ENCODE measurements at regions not wholly inside any gene's neighbourhood (a gene's known extent, or its start where the extent isn't known, plus 50 kb on each side); places are given as distances from the start of the nearest gene placed in this dataset.
"Not testable (repeated sequence)": the region's sequence is repeated elsewhere in the genome, so short reads cannot be mapped to it uniquely, and the experiment has no call there.

GRCh38 chr1:190936337-190936736 lies 458.7 kb upstream of the BRINP3 start:
- DNase-seq, result no peak
- no peaks in the 10 kb centered on the region for H3K27me3 ChIP-seq (replicated peaks in 1 of 7)
- intact Hi-C loops (cut with DNase I; ENCODE audit: low total_unique reads), result no loop called here
- no peak overlapping the region for H3K4me3 ChIP-seq
- peaks cover 0 to 10% (median 0%) of the 10 kb centered on the region in 8 donors for H3K9me3 ChIP-seq
- no peaks in the 10 kb centered on the region for H3K4me1 ChIP-seq
- no peak overlapping the region for H3K27ac ChIP-seq
- TF ChIP-seq POLR2A (IDR thresholded peaks at IDR 0.05), result no peak
- no peak for TF ChIP-seq CTCF (IDR thresholded peaks at IDR 0.05 in 8 of 11, conservative IDR thresholded peaks at IDR 0.05 in 3 of 11)
- no peak for TF ChIP-seq POLR2AphosphoS5 (IDR thresholded peaks at IDR 0.05)
- 79 to 91% (median 81%) methylated on average over 1 of the region's 1 CpG for WGBS, 5 donors
- no peaks in the 10 kb centered on the region for H3K36me3 ChIP-seq

DNA sequence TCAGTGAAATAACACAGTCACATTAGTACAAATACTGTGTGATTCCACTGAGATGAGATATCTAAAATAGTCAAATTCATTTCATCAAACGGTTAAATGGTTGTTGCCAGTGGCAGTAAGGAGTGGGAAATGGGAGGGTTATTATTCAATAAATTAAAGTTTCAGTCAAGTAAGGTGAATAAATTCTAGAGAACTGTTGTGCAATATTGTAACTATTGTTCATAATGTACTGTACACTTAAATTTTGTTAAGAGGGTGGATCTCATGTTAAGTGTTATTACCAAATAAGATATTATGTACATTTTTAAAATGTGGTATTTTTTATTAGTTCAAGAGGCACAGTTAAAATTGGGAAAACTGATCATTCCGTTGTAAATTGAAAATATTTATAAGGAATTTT lies 463.3 kb upstream of the BRINP3 start:
- Histone ChIP-seq H3K4me1 (no peaks in the 10 kb centered on the region), H3K9me3 (peaks cover 0 to 13% (median 0%) of the 10 kb centered on the region in 8 donors), H3K36me3 (no peaks in the 10 kb centered on the region), H3K4me3 (no peak overlapping the region), H3K27me3 (replicated peaks in 1 of 7) (no peaks in the 10 kb centered on the region), H3K27ac (no peak overlapping the region)
- intact Hi-C loops (cut with DNase I; ENCODE audit: low total_unique reads), result no loop called here
- no peak for TF ChIP-seq POLR2A (IDR thresholded peaks at IDR 0.05)
- DNase-seq, result no peak
- WGBS, 5 donors, result 76 to 84% (median 80%) methylated on average over 2 of the region's 2 CpGs

DNA sequence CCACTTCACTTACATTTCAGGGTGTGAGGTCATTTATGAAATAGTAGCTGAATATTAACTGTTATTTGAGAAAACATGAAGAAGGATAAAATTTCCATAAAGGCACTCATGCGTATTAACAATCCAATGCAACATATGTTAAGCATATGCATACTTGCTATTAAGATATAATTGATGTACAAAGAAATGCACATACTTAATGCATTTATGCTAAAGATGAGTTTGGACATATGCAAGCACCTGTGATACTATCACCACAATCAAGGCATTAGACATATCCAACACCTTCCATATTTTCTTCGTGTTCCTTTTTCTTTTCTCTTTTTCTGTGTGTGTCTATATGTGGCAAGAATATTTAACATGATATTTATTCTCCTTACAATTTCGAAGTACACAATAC lies 464.8 kb upstream of the BRINP3 start:
- no peaks in the 10 kb centered on the region for H3K36me3 ChIP-seq
- DNase-seq, result no peak
- H3K4me1 ChIP-seq, result no peaks in the 10 kb centered on the region
- H3K27ac ChIP-seq, result no peak overlapping the region
- H3K9me3 ChIP-seq, result peaks cover 0 to 13% (median 0%) of the 10 kb centered on the region in 8 donors
- no peak overlapping the region for H3K4me3 ChIP-seq
- TF ChIP-seq POLR2AphosphoS5 (IDR thresholded peaks at IDR 0.05) (no peak), CTCF (IDR thresholded peaks at IDR 0.05 in 8 of 11, conservative IDR thresholded peaks at IDR 0.05 in 3 of 11) (no peak), POLR2A (IDR thresholded peaks at IDR 0.05) (no peak)
- 75 to 91% (median 78%) methylated on average over 3 of the region's 3 CpGs for WGBS, 5 donors
- intact Hi-C loops (cut with DNase I; ENCODE audit: low total_unique reads), result no loop called here
- no peaks in the 10 kb centered on the region for H3K27me3 ChIP-seq (replicated peaks in 1 of 7)

GRCh38 chr1:190943722-190944121 lies 466.1 kb upstream of the BRINP3 start:
- peaks cover 0 to 13% (median 0%) of the 10 kb centered on the region in 8 donors for H3K9me3 ChIP-seq
- H3K27me3 ChIP-seq (replicated peaks in 1 of 7); H3K4me1 ChIP-seq; H3K27ac ChIP-seq; H3K4me3 ChIP-seq; DNase-seq; intact Hi-C loops (cut with DNase I; ENCODE audit: low total_unique reads); H3K36me3 ChIP-seq: not testable (repeated sequence)
- 77 to 93% (median 85%) methylated on average over 5 of the region's 5 CpGs for WGBS, 5 donors

GRCh38 chr1:190949939-190950338 lies 472.3 kb upstream of the BRINP3 start:
- H3K4me3 ChIP-seq, result no peak overlapping the region
- no peaks in the 10 kb centered on the region for H3K27me3 ChIP-seq (replicated peaks in 1 of 7)
- intact Hi-C loops (cut with DNase I; ENCODE audit: low total_unique reads), result no loop called here
- peaks cover 0 to 8% (median 0%) of the 10 kb centered on the region in 8 donors for H3K9me3 ChIP-seq
- DNase-seq, result no peak
- no peak for TF ChIP-seq POLR2AphosphoS5 (IDR thresholded peaks at IDR 0.05)
- TF ChIP-seq CTCF (IDR thresholded peaks at IDR 0.05 in 8 of 11, conservative IDR thresholded peaks at IDR 0.05 in 3 of 11), result no peak
- TF ChIP-seq POLR2A (IDR thresholded peaks at IDR 0.05), result no peak
- no peaks in the 10 kb centered on the region for H3K36me3 ChIP-seq
- WGBS, 5 donors, result 52 to 62% (median 55%) methylated on average over 5 of the region's 5 CpGs
- no peak overlapping the region for H3K27ac ChIP-seq
- H3K4me1 ChIP-seq, result no peaks in the 10 kb centered on the region
